GM12872 (cell line): ENCODE measurements at regions not wholly inside any gene's neighbourhood (a gene's known extent, or its start where the extent isn't known, plus 50 kb on each side); places are given as distances from the start of the nearest gene placed in this dataset.

ENCODE experiments used
- CTCF ChIP-seq: IDR thresholded peaks from 3 replicates; pipeline ENCODE4 v1.5.1; 2011; ENCODE audit warnings: low read depth, mild to moderate bottlenecking, low read length, moderate library complexity; ENCODE audit not compliant: insufficient read depth

GRCh38 chr2:146917431-146918042 lies 927.3 kb upstream of the ACVR2A start:
- no peak for TF ChIP-seq CTCF

- no peak for TF ChIP-seq CTCF
Observed at GRCh38 chr2:146916914-146917313, 927.9 kb upstream of the ACVR2A start.

- no peak for TF ChIP-seq CTCF
Observed at GRCh38 chr2:146913476-146913875, 931.4 kb upstream of the ACVR2A start.

GRCh38 chr2:146912536-146912935 lies 932.3 kb upstream of the ACVR2A start:
- TF ChIP-seq CTCF, result no peak

- no peak for TF ChIP-seq CTCF
Observed at GRCh38 chr2:146908776-146909175, 936.1 kb upstream of the ACVR2A start.

- TF ChIP-seq CTCF, result no peak
Observed at GRCh38 chr2:146898083-146898482, 946.7 kb upstream of the ACVR2A start.

- no peak for TF ChIP-seq CTCF
Observed at GRCh38 chr2:146894514-146894913, 950.3 kb upstream of the ACVR2A start.
